ENCODE measurements at regions not wholly inside any gene's neighbourhood (a gene's known extent, or its start where the extent isn't known, plus 50 kb on each side); places are given as distances from the start of the nearest gene placed in this dataset.

- TF ChIP-seq CTCF (IDR thresholded peaks at IDR 0.05; ENCODE audit: poor library complexity, severe bottlenecking), result no peak
- no peak for TF ChIP-seq POLR2AphosphoS5 (IDR thresholded peaks at IDR 0.05)
- TF ChIP-seq REST (IDR thresholded peaks at IDR 0.05; ENCODE audit: borderline replicate concordance), result no peak
- TF ChIP-seq MXI1 (conservative IDR thresholded peaks at IDR 0.05; ENCODE audit: poor library complexity, severe bottlenecking), result no peak
- TF ChIP-seq EZH2 (IDR thresholded peaks at IDR 0.05; ENCODE audit: borderline replicate concordance, insufficient read depth, low read length, poor library complexity, severe bottlenecking), result no peak
- no peak for TF ChIP-seq RAD21 (conservative IDR thresholded peaks at IDR 0.05)
- no peak for TF ChIP-seq EP300 (conservative IDR thresholded peaks at IDR 0.05; ENCODE audit: poor library complexity, severe bottlenecking)
- no peak for TF ChIP-seq TAF1 (IDR thresholded peaks at IDR 0.05; ENCODE audit: low read depth)
- no peak for TF ChIP-seq SMC3 (conservative IDR thresholded peaks at IDR 0.05; ENCODE audit: poor library complexity)
These were observed 756.4 kb downstream of the EPHA4 start for GRCh38 chr2:220815698-220816097.
